ENCODE measurements at regions not wholly inside any gene's neighbourhood (a gene's known extent, or its start where the extent isn't known, plus 50 kb on each side); places are given as distances from the start of the nearest gene placed in this dataset.
"Not testable (repeated sequence)": the region's sequence is repeated elsewhere in the genome, so short reads cannot be mapped to it uniquely, and the experiment has no call there.

DNA sequence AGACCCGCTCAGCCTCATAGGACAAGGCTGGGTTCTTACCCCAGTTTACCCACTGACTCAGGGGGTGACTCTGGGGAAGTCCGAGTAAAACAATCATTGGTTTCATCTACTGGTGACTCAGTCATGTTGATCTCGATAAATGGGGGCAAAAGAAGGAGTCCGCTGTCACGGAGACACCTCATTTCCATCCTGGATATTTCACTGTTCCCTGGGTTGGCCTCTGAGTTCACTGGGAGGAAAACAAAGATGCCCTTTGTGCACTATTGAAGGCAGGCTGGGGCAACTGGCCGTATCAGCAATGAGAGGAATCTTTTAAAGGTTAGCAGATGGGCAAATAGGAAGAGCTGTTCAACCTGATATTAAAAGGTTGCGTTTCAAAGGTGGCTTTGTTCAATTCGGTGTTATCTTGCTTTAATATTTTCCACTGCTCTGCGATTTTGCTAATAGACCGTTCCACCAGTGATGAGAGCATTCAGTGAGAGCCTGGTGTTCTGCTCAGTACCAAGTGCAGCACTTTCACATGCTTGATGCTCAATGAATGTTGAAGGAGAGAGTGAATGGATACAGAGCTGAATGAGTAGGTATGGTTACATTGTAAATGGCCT, 110.2 kb upstream of the EGFLAM start:
- no peak for DNase-seq

DNA sequence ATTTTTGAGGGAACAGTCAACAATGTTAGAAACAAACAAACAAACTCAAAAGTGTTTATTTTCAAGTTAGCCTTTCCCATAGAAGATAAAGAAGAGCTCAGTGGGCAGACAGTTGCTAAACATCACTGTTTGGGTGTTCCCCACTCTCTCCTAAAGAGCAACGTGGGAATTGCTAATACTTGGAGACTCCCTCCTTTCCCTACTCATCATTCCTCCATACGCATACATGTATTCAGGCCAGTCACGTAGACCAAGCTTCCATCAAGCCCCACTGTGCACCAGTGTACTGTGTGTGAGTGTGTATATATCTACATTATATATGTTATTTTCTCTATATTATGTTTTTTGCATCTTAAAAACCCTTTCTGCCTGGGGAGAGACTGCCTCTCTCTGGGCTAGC, 115.0 kb upstream of the EGFLAM start:
- DNase-seq = no peak

DNA sequence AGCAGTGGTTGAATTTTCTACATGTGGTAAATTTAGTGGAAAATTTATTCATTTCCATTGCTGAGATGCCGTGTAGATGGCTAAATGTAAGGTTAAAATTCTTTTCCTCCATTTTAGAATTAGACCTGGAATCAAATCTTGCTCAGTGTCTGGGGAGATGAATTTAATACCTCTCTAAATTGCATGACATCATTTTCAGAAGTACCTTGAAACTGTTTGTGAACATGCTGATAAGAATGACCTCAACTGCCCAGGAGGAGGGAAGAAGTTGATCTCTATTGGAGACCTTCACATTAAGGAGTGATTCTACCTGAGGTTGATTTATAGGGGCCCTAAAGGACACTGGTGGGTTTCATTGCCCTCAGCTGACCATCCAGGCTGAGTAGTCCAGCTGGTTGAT, 116.7 kb upstream of the EGFLAM start:
- DNase-seq = no peak

DNA sequence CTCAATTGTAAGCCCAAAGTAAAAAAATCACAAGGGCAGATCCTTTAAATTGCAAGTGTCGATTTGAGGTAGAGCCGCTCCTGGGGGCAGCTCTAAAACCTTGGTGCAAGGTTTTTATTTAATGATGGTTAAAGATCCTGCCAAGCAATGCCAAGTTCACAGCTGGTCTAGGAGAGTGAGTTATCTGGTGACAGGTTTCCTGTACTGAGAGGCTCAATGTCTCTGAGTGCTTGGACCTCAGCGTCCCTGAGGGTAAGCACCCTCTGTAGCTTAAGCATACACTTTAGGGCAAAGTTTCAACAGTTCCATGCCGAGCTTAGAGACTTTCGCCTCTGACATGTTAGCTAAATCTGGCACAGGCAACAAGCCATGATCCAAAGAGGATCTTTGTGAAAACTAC, 119.8 kb upstream of the EGFLAM start:
- no peak for DNase-seq

DNA sequence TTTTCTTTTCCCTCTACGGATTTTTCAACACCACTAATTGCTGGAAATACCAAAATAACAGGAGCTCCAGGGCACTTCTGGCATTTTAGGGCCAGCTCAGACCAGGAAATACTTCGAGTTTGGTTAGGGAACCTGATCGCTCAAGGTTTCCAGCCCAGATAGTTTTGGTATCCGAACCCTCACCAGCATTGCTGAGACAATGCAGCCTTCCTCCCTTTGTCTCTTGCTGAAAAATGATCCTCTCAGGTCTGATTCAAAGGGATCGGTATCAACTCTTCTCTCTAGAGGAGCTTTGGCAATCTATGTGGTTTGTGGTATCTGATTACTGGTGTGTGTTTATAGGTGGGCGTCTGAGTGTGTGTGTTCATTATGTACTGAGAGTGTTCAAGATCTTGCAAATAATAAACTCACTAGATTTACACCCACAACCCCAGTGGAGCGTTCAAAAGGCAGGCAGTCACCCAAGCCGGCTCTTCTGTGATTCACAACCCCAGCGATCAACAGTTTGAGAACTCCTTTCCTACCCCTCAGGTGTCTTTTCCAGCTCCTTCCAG, 122.8 kb upstream of the EGFLAM start:
- DNase-seq = no peak

DNA sequence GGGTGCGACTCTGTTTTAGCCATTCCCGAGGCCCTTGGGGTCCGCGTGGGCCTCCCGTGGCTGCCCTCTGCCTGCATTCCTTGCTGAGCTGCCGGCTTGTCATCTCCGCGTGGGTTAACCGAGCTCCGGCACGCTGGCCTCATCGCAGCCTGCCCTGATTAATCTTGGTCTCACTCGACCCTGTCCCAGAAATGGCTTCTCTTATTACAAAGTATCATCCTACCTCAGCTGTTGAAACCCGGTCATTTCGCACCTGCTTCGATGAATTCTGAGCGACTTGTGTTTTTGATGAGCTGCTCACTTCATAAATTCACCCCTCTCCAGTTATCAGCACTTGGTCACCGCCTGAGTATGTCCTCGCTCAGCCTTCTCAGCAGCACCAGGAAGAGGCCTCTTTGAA, 123.5 kb upstream of the EGFLAM start:
- no peak for DNase-seq

DNA sequence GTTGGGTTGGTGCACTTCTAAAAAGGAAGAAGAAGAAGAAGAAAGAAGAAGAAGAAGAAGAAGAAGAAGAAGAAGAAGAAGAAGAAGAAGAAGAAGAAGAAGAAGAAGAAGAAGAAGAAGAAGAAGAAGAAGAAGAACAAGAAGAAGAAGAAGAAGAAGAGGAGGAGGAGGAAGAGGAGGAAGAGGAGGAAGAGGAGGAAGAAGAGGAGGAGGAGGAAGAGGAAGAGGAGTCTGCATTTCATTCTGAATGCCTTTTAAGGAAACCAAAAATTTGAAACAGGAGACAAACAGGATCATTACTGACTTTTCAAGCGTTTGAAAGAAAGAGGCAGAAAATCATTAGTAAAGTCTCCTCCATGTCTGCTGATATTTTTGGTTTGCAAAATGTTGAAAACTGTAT, 124.1 kb upstream of the EGFLAM start:
- not testable (repeated sequence) for DNase-seq

DNA sequence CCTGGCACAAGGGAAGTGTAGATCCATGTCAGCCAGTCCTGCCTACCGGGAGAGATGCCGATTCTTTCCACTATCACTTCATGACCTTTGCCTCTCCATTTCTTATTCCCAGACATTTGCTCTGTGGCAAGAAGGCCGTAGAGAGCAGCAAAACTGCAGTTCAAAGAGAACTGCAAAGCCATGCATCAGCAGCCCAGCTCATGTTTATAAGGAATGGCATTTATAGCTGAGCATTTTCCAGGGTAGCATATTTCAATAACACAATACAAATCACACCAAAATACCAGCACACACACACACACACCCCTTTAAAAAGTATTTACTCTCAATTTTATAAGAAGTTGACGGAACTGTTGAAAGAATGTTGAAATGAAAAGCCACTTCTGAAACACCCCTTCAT, 126.7 kb upstream of the EGFLAM start:
- DNase-seq = no peak

DNA sequence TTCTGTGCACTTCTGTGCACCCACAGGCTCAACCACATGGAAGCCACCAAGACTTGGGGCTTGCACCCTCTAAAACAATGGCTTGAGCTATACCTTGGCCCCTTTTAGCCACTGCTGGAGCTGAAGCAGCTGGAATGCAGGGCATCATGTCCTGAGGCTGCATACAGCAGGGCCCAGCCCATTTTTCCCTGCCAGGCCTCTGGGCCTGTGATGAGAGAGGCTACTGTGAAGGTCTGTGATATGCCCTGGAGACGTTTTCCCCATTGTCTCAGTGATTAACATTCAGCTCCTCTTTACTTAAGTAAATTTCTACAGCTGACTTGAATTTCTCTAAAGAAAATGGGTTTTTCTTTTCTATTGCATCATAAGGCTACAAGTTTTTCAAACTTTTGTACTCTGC, 134.0 kb upstream of the EGFLAM start:
- DNase-seq = no peak

DNA sequence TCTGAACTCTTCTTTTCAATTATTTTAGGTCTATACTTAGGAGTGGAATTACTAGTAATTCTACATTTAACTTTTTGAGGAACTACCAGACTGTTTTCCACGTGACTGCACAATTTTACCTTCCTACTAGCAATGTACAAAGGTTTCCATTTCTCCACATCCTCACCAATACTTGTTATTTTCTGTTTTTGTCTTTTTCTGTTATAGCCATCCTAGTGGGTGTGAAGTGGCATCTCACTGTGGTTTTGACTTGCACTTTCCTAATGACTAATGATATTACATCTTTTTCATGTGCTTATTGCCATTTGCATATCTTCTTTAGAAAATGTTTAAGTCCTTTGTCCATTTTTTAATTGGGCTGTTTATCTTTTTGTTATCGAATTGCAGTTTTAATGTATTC, 136.9 kb upstream of the EGFLAM start:
- DNase-seq = no peak

DNA sequence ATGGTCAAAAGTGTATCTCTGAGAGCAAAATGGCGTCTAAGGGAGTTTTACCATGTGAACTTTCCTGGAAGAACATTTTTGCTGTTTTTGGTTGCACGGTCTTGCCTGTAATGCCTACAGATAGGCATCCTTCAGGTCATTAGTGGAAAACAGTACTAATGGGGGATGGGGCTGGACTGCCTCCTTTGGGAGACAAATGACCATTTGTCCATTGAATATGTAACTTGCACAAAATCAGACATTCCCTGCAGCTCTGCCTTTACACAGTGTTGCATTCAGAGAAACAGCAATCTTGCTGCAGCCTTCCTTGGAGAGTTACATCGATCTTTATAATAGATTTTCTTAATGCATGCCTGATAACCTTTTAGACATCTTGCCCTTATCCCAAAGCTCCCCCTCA, 138.5 kb upstream of the EGFLAM start:
- no peak for DNase-seq

DNA sequence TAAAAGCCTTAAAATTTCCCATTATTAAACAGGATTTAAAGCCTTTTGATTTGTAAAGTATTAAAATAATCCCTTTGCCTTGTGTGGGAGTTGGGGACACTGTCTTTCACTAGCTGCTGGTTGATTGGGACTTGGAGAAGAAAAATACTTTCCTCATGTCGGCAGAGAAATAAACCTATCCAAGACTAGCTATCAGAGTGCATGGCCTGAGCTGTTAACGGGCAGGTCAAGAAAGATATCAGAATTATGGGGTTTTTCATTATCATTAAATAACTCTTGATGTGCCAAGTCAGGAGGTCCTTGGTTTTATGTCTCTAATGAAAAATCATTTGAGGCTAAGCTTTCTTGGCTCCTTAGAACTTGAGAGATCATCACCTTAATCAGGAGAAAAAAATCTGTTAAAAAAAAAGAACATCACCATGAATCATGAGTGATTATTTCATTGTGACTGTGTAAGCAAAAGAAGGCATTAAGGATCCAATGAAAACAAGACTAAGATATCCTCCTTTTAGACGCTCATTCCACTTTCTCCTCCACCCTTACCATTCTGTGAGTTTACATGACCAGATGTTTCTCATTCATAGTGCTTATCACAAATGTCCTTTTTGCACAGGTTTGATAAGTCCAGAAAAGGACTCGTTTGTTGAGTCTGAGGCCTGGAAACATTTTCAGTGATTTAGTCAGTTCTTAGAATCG, 140.4 kb upstream of the EGFLAM start:
- no peak for DNase-seq

DNA sequence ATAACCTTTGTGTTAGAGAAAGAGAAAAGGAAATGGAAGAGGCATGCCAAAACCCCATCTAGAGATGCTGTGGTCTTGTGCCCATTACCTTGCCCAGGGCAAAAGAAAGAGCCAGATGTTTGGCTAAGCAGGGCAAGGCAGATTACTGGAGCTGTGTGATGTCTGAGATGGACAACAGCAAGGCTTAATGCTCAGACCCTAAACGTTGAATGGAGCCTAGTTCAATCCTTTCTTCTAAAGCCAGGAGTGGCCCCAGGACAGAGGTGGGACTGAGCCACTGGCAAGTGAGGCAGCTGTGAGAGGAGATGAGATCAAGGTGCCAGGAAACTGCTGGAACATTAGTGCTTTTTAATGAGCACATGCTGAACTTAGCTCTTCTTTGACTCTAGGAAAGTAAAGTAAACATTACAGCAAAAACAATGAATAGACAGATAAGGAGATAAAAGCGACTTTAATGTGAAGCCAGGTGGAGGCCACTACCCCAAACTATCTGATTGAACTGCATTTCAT, 143.0 kb upstream of the EGFLAM start:
- no peak for DNase-seq

DNA sequence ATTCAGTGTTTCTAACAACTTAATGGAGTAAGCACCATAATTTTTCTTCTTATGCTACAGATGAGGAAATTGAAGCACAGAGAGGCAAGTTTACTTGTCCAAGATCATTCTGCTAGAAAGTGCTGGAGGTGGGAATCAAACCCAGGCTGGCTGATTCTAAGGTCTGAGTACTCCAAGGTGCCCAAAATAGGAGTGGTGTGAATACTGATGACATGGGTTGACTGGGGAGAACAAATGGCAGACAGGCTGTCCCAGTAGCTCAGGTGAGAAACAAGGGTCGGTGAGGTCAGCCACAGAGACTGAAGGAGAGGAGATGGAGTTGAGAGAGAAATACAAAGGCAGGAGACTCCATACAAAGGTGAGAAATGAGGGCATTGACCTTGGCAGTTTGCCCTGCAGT, 144.5 kb upstream of the EGFLAM start:
- no peak for DNase-seq

DNA sequence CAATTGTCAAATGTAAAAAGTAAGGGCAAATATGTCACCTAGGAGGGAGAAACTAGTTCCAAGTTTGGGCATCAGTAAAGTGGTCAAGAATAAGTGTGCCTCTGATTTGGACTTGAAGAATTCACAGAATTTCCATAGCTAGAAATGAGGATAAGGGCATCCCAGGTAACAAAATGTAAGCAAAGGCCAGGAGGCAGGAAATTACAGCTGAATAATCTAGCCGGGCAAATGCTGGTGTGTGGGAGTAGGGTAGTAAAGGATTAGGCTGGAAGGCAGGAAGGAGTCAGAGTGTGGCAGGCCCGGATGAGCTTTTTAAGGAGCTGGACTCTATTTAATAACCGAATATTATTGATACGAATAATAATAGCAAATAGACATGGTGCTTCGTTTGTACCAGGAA, 144.9 kb upstream of the EGFLAM start:
- DNase-seq = no peak

DNA sequence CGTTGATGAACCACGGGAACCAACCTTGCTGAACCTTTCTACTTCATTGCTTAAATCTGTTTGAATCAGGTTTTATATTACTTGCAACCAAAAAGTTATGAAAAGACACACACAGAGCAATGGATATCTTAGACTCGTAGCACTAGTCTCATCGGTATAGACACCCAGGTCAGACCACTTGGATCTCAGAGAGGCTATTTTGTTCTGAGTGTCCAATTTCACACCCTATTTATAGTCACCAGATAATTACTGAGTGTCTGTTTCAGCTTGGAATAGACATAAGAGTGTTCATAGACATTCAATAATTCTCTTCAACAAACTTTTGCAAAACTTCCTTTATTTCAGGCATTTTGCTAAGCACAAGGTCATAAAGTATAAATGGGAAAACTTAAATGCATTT, 145.4 kb upstream of the EGFLAM start:
- DNase-seq = no peak

DNA sequence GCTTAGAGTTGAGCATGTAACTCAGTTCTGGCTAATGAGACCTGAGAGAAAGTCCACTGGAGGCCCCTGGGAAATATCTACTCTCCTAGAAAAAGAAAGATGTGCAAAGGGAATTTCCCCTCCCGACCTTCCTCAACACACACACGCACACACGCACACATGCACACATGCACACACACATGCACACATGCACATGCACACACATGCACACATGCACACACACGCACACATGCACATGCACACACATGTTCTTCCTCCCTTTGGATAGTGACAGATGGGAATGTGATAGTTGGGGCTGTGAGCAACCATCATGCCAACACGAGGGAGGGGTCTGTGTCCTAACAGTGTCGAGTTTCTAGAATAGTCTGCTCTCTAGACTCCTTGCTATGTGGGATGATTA, 148.2 kb upstream of the EGFLAM start:
- DNase-seq = no peak

DNA sequence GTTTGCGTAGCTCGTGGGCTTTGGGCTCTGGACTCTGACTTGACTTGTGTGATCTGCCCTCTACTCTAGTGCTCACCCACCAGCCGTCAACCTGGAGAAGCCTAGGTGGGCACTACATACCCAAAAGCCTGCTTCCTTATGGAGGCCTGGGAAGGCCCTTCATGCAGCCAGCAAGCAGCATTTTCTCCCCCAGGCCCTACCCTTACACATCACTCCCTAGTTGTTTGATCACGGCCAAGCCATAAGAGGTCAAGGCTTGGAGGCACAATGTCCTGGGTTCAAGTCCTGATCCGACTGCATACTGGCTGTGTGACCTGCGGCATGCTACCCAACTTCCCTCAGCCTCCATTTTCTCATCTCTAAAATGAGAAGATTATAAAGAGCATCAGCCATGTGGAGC, 151.3 kb upstream of the EGFLAM start:
- DNase-seq = no peak

DNA sequence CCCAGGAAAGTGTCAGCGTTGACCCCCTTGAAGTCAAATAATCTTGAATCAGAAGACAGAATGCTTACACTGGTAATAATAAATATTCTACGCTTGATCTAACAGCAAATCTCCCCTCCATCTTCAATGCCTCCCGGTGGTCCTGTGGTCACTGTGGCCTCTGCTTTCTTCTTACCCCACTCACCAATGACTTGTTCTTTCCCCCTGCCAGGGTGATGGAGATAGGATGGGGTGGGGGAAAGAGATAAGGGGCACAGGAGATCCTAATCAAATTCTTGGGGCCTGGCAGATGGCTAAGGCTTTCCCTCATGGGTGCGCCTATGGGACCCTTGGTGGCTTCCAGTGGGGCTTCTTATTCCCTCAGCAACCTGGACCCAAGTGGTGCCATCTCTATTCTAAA, 152.6 kb upstream of the EGFLAM start:
- DNase-seq = no peak

DNA sequence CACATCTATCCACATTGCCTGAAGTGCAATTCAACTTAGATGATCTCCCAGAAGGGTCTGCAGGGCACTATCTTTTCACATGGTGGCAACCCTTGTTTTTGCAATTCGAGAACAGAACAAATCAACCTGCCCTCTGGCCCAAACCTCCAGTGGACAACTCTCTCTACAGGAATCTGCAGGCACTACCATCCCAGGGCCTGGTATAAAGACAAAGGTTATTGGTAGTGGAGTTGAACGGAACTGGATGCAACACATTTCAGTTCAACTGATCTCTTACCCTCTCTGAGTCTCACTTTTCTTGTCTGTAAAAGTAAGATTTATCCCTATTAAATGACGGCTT, 153.2 kb upstream of the EGFLAM start:
- DNase-seq = no peak

DNA sequence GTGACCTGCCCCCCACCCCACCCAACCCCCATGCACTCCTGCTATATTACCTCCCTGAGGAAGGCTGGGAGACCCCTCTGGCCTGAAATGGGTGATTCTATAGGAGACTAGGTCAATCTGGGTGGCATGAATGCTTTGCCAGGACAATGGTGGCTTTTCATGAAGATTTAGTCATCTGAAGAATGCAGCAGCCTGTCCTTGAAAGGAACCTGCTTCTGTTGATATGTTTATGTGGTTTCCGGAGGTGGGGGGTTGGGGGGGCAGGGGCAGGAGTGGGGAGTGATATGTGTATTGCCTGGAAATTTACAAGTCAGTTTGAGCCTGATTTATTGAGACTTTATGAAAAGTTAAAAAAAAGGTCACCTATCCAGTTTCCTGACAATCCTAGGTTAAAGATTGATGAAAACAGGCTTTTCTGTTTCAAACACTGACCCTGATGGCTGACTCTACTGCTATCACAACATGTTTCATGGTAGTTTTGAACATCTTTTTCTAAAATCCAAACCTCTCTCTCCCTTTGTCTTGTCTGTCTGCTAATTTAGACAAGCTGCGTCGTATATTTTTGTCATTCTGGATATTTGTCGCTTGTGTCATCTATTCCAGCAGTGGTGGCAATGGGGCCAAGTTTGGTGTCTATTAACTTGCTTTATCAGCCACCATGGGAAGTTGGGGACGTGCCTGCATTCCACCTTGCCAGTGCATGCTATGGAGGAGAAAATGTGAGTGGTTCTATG, 153.7 kb upstream of the EGFLAM start:
- no peak for DNase-seq

DNA sequence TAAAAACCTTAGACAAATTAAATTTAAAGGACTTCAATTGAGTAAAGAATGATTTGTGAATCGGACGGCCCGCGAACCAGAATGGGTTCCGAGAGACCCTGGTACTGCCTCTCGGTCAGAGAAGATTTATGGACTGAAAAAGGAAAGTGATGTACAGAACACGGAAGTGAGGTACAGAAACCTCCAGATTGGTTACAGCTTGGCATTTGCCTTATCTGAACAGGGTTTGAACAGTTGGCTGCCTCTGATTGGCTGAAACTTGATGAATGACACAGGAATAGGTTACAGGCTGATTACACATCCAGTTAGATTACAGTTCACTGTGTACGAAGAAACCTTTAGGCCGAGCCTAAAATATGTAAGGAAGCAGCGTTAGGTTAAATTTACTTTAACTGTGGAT, 156.5 kb upstream of the EGFLAM start:
- DNase-seq = no peak
